Fibroblast of lung (primary cell): ENCODE measurements at regions not wholly inside any gene's neighbourhood (a gene's known extent, or its start where the extent isn't known, plus 50 kb on each side); places are given as distances from the start of the nearest gene placed in this dataset.

Experiments used
- DNase-seq, 2 donors: peaks; one replicate each; pipeline versions ENCODE4 v3.0.0 to v3.0.0-alpha.2; 2010; ENCODE audit warnings: low read depth in 2 of 2
- H2AFZ ChIP-seq: 2 replicates; pipeline ENCODE4 v1.5.1; 2012; ENCODE audit warnings: low read length, control low read depth, inconsistent platforms
- H3K27ac ChIP-seq: 2 replicates; pipeline ENCODE4 v1.5.1; 2011; ENCODE audit warnings: low read length, control low read depth; ENCODE audit not compliant: insufficient read depth
- H3K27me3 ChIP-seq: 2 replicates; pipeline ENCODE4 v1.5.1; 2011; ENCODE audit warnings: mild to moderate bottlenecking, low read length; ENCODE audit not compliant: control insufficient read depth, insufficient read depth
- H3K36me3 ChIP-seq: 2 replicates; pipeline ENCODE4 v1.5.1; 2011; ENCODE audit warnings: low read length; ENCODE audit not compliant: control insufficient read depth, insufficient read depth
- H3K4me1 ChIP-seq: 2 replicates; pipeline ENCODE4 v1.5.1; 2011; ENCODE audit warnings: low read length; ENCODE audit not compliant: control insufficient read depth, insufficient read depth; ENCODE audit errors: extremely low read depth
- H3K4me2 ChIP-seq: 2 replicates; pipeline ENCODE4 v1.5.1; 2011; ENCODE audit warnings: low read length, control low read depth; ENCODE audit not compliant: insufficient read depth; ENCODE audit errors: extremely low read depth
- H3K4me3 ChIP-seq, 4 experiments: fragments of 200-600 bp in 1 of 4; sonication (generic) in 1 of 4; replicated peaks in 1 of 4; 2 replicates each; pipeline ENCODE4 v1.5.1; 2011 to 2016; ENCODE audit warnings: low read length in 4 of 4, low read depth in 3 of 4, mild to moderate bottlenecking in 3 of 4, control low read depth in 2 of 4, inconsistent platforms in 1 of 4, mixed read lengths in 1 of 4; ENCODE audit not compliant: insufficient read depth in 1 of 4; ENCODE audit errors: control extremely low read depth in 1 of 4
- H3K79me2 ChIP-seq: 2 replicates; pipeline ENCODE4 v1.5.1; 2012; ENCODE audit warnings: mild to moderate bottlenecking, low read length, inconsistent platforms; ENCODE audit not compliant: control insufficient read depth, insufficient read depth
- H3K9ac ChIP-seq: 2 replicates; pipeline ENCODE4 v1.5.1; 2011; ENCODE audit warnings: mild to moderate bottlenecking, low read length, control low read depth; ENCODE audit not compliant: insufficient read depth
- H3K9me3 ChIP-seq: 2 replicates; pipeline ENCODE4 v1.5.1; 2012; ENCODE audit warnings: low read depth, low read length; ENCODE audit not compliant: control insufficient read depth, insufficient read depth
- H4K20me1 ChIP-seq: 2 replicates; pipeline ENCODE4 v1.5.1; 2011; ENCODE audit warnings: low read length; ENCODE audit not compliant: control insufficient read depth, insufficient read depth; ENCODE audit errors: extremely low read depth
- EZH2 ChIP-seq: IDR thresholded peaks from 2 replicates; pipeline ENCODE4 v1.5.1; 2012; ENCODE audit warnings: low read length, control low read depth, mild to moderate bottlenecking; ENCODE audit errors: missing control alignments
- TF ChIP-seq, protein P1 (sequence below), 2 donors: IDR thresholded peaks in 1 of 2; conservative IDR thresholded peaks in 1 of 2; 1 replicate in 1 of 2; 2 replicates in 1 of 2; pipeline ENCODE4 v1.5.1; 2011 to 2012; ENCODE audit warnings: low read length in 2 of 2, control low read depth in 1 of 2, inconsistent platforms in 1 of 2, low read depth in 1 of 2, mild to moderate bottlenecking in 1 of 2

DNA sequence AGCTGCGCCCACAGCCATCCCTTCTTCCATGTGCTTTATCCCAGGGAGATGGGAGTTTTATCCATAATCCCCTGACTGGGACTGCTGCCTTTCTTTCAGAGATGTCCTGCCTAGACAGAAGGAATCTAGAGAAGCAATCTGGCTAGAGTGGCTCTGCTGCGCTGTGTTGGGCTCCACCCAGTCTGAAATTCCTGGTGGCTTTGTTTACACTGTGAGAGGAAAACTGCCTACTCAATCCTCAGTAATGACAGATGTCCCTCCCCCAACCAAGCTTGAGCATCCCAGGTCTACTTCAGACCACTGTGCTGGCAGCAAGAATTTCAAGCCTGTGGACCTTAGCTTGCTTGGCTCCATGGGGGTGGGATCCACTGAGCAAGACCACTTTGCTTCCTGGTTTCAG is 116.9 kb upstream of the AR start:
- no peaks in the 10 kb centered on the region for H3K4me1 ChIP-seq
- no peaks in the 10 kb centered on the region for H3K9me3 ChIP-seq
- H4K20me1 ChIP-seq, result no peaks in the 10 kb centered on the region
- H3K27ac ChIP-seq, result no peak overlapping the region
- no peaks in the 10 kb centered on the region for H3K36me3 ChIP-seq
- no peak overlapping the region for H3K9ac ChIP-seq
- no peak overlapping the region for H2AFZ ChIP-seq
- TF ChIP-seq, protein P1, sequence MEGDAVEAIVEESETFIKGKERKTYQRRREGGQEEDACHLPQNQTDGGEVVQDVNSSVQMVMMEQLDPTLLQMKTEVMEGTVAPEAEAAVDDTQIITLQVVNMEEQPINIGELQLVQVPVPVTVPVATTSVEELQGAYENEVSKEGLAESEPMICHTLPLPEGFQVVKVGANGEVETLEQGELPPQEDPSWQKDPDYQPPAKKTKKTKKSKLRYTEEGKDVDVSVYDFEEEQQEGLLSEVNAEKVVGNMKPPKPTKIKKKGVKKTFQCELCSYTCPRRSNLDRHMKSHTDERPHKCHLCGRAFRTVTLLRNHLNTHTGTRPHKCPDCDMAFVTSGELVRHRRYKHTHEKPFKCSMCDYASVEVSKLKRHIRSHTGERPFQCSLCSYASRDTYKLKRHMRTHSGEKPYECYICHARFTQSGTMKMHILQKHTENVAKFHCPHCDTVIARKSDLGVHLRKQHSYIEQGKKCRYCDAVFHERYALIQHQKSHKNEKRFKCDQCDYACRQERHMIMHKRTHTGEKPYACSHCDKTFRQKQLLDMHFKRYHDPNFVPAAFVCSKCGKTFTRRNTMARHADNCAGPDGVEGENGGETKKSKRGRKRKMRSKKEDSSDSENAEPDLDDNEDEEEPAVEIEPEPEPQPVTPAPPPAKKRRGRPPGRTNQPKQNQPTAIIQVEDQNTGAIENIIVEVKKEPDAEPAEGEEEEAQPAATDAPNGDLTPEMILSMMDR (conservative IDR thresholded peaks at IDR 0.05 in 1 of 2, IDR thresholded peaks at IDR 0.05 in 1 of 2; ENCODE audit: low read depth in 1 of 2, low read length in 2 of 2), result no peak
- no peak for TF ChIP-seq EZH2
- DNase-seq, result no peak
- H3K79me2 ChIP-seq, result no peaks in the 10 kb centered on the region
- no peaks in the 10 kb centered on the region for H3K27me3 ChIP-seq
- no peak overlapping the region for H3K4me3 ChIP-seq
- no peak overlapping the region for H3K4me2 ChIP-seq

GRCh38 chrX:67435536-67435935 is 108.3 kb upstream of the AR start:
- Histone ChIP-seq H3K9me3 (no peaks in the 10 kb centered on the region), H2AFZ (no peak overlapping the region), H3K4me1 (no peaks in the 10 kb centered on the region), H3K4me2 (no peak overlapping the region), H3K4me3 (no peak overlapping the region), H3K27me3 (no peaks in the 10 kb centered on the region), H3K9ac (no peak overlapping the region), H3K79me2 (no peaks in the 10 kb centered on the region), H3K27ac (no peak overlapping the region), H3K36me3 (no peaks in the 10 kb centered on the region), H4K20me1 (no peaks in the 10 kb centered on the region)
- DNase-seq, result no peak
- TF ChIP-seq, protein P1 (conservative IDR thresholded peaks at IDR 0.05 in 1 of 2, IDR thresholded peaks at IDR 0.05 in 1 of 2; ENCODE audit: low read depth in 1 of 2, low read length in 2 of 2), result no peak
- TF ChIP-seq EZH2, result no peak

DNA sequence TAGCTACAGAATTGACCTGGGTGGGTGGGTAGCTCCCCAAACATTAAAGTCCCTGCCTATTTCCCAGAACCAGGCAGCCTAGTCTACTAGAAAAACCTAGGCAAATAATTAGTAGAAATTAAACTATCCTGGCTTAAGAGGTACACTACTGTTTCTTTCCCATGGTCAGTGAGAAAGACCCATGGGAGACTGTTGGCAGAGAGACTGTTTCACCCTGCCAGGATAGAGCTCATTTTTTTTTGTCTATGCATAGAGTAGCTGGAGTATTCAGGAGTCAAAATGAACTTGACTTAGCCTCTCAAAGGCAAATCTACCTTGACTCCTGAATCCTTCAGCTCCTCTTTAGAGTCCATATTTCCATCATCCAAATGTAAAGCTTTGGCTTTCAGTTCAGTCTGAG is 107.0 kb upstream of the AR start:
- Histone ChIP-seq H3K27ac (no peak overlapping the region), H3K9me3 (no peaks in the 10 kb centered on the region), H3K27me3 (no peaks in the 10 kb centered on the region), H4K20me1 (no peaks in the 10 kb centered on the region), H3K4me3 (no peak overlapping the region), H3K4me1 (no peaks in the 10 kb centered on the region), H3K36me3 (no peaks in the 10 kb centered on the region), H3K79me2 (no peaks in the 10 kb centered on the region), H2AFZ (no peak overlapping the region), H3K4me2 (no peak overlapping the region), H3K9ac (no peak overlapping the region)
- no peak for DNase-seq
- TF ChIP-seq, protein P1 (conservative IDR thresholded peaks at IDR 0.05 in 1 of 2, IDR thresholded peaks at IDR 0.05 in 1 of 2; ENCODE audit: low read depth in 1 of 2, low read length in 2 of 2), result no peak
- TF ChIP-seq EZH2, result no peak
